ENCODE measurements at regions not wholly inside any gene's neighbourhood (a gene's known extent, or its start where the extent isn't known, plus 50 kb on each side); places are given as distances from the start of the nearest gene placed in this dataset.

DNA sequence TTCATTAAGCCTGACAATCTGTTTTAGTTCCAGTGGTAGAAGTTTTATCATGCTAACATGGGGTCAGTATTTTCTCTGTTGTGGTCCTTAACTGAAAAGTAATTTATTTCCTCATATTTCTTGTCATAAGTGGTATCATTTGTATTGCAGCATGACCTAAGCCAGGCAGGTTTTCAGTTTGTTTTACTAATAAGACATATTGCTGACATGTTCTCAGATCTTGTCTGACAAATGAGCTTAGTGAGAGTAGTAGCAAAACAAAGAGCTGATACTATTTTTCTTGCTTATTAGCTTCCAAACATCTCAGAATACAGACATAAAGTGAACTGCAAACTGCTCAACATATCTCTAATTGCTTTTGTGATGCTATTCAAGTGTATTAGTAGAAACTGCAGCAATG is 293.6 kb downstream of the DSEL start (continued):
- TF ChIP-seq, protein P1, sequence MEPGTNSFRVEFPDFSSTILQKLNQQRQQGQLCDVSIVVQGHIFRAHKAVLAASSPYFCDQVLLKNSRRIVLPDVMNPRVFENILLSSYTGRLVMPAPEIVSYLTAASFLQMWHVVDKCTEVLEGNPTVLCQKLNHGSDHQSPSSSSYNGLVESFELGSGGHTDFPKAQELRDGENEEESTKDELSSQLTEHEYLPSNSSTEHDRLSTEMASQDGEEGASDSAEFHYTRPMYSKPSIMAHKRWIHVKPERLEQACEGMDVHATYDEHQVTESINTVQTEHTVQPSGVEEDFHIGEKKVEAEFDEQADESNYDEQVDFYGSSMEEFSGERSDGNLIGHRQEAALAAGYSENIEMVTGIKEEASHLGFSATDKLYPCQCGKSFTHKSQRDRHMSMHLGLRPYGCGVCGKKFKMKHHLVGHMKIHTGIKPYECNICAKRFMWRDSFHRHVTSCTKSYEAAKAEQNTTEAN (CRISPR knock-in tag; IDR thresholded peaks at IDR 0.05) = no peak
- TF ChIP-seq ETV6 (CRISPR knock-in tag; IDR thresholded peaks at IDR 0.05) = no peak
- TF ChIP-seq TEAD4 (CRISPR knock-in tag; IDR thresholded peaks at IDR 0.05) = no peak
- no peak for TF ChIP-seq ERG (CRISPR knock-in tag; IDR thresholded peaks at IDR 0.05)
- TF ChIP-seq, protein P2, sequence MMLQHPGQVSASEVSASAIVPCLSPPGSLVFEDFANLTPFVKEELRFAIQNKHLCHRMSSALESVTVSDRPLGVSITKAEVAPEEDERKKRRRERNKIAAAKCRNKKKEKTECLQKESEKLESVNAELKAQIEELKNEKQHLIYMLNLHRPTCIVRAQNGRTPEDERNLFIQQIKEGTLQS (CRISPR knock-in tag; conservative IDR thresholded peaks at IDR 0.05) = no peak
- no peak for TF ChIP-seq ZNF425 (CRISPR knock-in tag; conservative IDR thresholded peaks at IDR 0.05)
- no peak for TF ChIP-seq ELF4 (CRISPR knock-in tag; IDR thresholded peaks at IDR 0.05; ENCODE audit: low read depth)
- TF ChIP-seq GTF2I (CRISPR knock-in tag; conservative IDR thresholded peaks at IDR 0.05) = no peak
- TF ChIP-seq ZNF416 (CRISPR knock-in tag; IDR thresholded peaks at IDR 0.05) = no peak
- TF ChIP-seq ESRRA (CRISPR knock-in tag; IDR thresholded peaks at IDR 0.05; ENCODE audit: borderline replicate concordance) = no peak

DNA sequence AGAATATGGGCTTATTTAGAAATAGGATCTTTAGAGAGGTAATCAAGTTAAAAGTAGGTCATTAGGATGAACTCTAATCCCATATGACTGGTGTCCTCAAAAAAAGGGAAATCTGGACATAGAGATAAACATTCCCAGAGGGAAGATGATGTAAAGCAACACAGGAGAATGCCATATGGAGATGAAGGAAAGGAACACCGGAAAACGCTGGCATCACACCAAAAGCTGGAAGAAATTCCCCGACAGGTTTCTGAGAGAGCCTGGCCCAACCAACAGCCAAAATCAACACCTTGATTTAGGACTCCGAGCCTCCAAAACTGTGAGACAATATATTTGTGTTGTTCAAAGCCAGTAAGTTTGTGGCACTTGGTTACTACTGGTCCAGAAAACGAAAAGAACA is 296.7 kb downstream of the DSEL start:
- Mint-ChIP-seq H3K27ac (no peak overlapping the region), H3K4me3 (no peak overlapping the region), H3K27me3 (ENCODE audit: low read depth) (no peaks in the 10 kb centered on the region), H3K4me1 (no peaks in the 10 kb centered on the region), H3K36me3 (no peaks in the 10 kb centered on the region), H3K9me3 (peaks cover 3% of the 10 kb centered on the region)
- CTCF ChIA-PET = no interaction called here
- no peak for TF ChIP-seq ZNF219 (CRISPR knock-in tag; IDR thresholded peaks at IDR 0.05; ENCODE audit: borderline replicate concordance)
- no peak for TF ChIP-seq CTCF (IDR thresholded peaks at IDR 0.05)
- no peak for TF ChIP-seq ZNF396 (CRISPR knock-in tag; IDR thresholded peaks at IDR 0.05; ENCODE audit: borderline replicate concordance)
- no peak for TF ChIP-seq ATF1 (CRISPR knock-in tag; IDR thresholded peaks at IDR 0.05)
- no peak for TF ChIP-seq STAT6 (CRISPR knock-in tag; conservative IDR thresholded peaks at IDR 0.05; ENCODE audit: low read depth)
- no peak for TF ChIP-seq ZBTB21 (CRISPR knock-in tag; IDR thresholded peaks at IDR 0.05; ENCODE audit: borderline replicate concordance)
- TF ChIP-seq, protein P3, sequence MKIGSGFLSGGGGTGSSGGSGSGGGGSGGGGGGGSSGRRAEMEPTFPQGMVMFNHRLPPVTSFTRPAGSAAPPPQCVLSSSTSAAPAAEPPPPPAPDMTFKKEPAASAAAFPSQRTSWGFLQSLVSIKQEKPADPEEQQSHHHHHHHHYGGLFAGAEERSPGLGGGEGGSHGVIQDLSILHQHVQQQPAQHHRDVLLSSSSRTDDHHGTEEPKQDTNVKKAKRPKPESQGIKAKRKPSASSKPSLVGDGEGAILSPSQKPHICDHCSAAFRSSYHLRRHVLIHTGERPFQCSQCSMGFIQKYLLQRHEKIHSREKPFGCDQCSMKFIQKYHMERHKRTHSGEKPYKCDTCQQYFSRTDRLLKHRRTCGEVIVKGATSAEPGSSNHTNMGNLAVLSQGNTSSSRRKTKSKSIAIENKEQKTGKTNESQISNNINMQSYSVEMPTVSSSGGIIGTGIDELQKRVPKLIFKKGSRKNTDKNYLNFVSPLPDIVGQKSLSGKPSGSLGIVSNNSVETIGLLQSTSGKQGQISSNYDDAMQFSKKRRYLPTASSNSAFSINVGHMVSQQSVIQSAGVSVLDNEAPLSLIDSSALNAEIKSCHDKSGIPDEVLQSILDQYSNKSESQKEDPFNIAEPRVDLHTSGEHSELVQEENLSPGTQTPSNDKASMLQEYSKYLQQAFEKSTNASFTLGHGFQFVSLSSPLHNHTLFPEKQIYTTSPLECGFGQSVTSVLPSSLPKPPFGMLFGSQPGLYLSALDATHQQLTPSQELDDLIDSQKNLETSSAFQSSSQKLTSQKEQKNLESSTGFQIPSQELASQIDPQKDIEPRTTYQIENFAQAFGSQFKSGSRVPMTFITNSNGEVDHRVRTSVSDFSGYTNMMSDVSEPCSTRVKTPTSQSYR (CRISPR knock-in tag; IDR thresholded peaks at IDR 0.05) = no peak
- TF ChIP-seq ZNF232 (CRISPR knock-in tag; IDR thresholded peaks at IDR 0.05) = no peak
- TF ChIP-seq NFYB (CRISPR knock-in tag; conservative IDR thresholded peaks at IDR 0.05; ENCODE audit: low read depth) = no peak
- no peak for TF ChIP-seq ZNF416 (CRISPR knock-in tag; IDR thresholded peaks at IDR 0.05)
- TF ChIP-seq KAT7 (CRISPR knock-in tag; IDR thresholded peaks at IDR 0.05; ENCODE audit: borderline replicate concordance) = no peak
- no peak for TF ChIP-seq RELA (CRISPR knock-in tag; IDR thresholded peaks at IDR 0.05; ENCODE audit: borderline replicate concordance)
- no peak for TF ChIP-seq NFE2L1 (CRISPR knock-in tag; IDR thresholded peaks at IDR 0.05)
- no peak for DNase-seq (ENCODE audit: low spot score)
- ATAC-seq = no peak
- POLR2A ChIA-PET = no interaction called here
